Choroid plexus epithelial cell (primary cell): ENCODE measurements at regions not wholly inside any gene's neighbourhood (a gene's known extent, or its start where the extent isn't known, plus 50 kb on each side); places are given as distances from the start of the nearest gene placed in this dataset.

ENCODE experiments used
- DNase-seq: peaks from one replicate; pipeline ENCODE4 v3.0.0-alpha.2; 2010; ENCODE audit warnings: low read depth
- H3K4me3 ChIP-seq: 2 replicates; pipeline ENCODE4 v1.5.1; 2011; ENCODE audit warnings: low read depth, mild to moderate bottlenecking, control low read depth, low read length, moderate library complexity
- CTCF ChIP-seq: conservative IDR thresholded peaks from 2 replicates; pipeline ENCODE4 v1.5.1; 2011; ENCODE audit warnings: low read depth, mild to moderate bottlenecking, control low read depth, inconsistent platforms, low read length, moderate library complexity

- DNase-seq: no peak
- no peak for TF ChIP-seq CTCF
- no peak overlapping the region for H3K4me3 ChIP-seq
These were observed 303.6 kb downstream of the GLRX3 start for GRCh38 chr10:130439766-130440165.

GRCh38 chr10:130440494-130440893 lies 304.3 kb downstream of the GLRX3 start:
- H3K4me3 ChIP-seq: no peak overlapping the region
- no peak for TF ChIP-seq CTCF
- no peak for DNase-seq

- no peak for TF ChIP-seq CTCF
- no peak overlapping the region for H3K4me3 ChIP-seq
- DNase-seq: no peak
These were observed 304.8 kb downstream of the GLRX3 start for GRCh38 chr10:130440971-130441370.

GRCh38 chr10:130443066-130443465 lies 306.9 kb downstream of the GLRX3 start:
- TF ChIP-seq CTCF: no peak
- DNase-seq: no peak
- no peak overlapping the region for H3K4me3 ChIP-seq

GRCh38 chr10:130453036-130453720 lies 317.0 kb downstream of the GLRX3 start:
- no peak for TF ChIP-seq CTCF
- H3K4me3 ChIP-seq: no peak overlapping the region
- no peak for DNase-seq

DNA sequence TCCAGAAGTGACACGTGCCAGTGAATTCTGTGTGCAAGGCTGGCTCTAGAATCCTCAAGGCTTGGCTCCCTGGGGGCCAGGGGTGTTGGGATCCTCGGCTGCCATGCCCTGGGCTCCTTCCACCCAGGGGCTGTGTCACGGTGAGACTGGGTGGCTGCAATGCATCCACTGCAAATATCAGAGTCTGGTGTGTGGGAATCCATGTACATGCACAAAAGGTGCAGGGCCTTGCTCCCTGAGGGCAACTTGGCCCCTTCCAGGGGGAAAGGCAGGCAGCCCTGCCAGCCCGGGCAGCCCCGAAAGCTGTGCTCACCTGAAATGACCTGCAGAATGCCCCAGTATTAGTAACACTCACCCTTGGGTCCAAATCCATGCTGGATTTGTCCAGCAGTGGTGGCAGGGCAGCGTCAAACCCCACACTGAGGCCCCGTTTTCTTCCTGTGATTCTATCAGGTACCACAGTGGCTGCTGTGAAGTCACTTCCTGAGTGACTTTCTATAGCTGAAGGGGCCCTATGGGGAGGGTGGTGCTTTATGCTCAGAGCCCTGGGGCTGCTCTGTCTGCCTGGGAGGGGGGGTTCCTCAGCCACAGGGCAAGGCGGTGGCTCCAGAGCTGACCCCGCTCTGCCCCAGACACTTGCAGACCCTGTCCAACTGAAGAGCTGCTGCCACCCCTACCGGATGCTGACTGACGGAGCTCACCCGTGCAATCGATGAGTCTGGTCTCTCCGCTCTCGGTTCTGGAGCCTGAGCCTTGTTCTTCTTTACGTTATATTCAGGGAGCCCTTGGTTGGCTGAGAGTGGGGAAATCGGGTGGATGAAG lies 317.7 kb downstream of the GLRX3 start:
- TF ChIP-seq CTCF: no peak
- DNase-seq: no peak
- no peak overlapping the region for H3K4me3 ChIP-seq
